Mucosa of descending colon (tissue), 3 donors: ENCODE measurements at regions not wholly inside any gene's neighbourhood (a gene's known extent, or its start where the extent isn't known, plus 50 kb on each side); places are given as distances from the start of the nearest gene placed in this dataset.

ENCODE experiments used
- ATAC-seq: fragments of 200-7000 bp; cut with Tn5 transposase; one replicate; pipeline ENCODE4 v1.9.1; 2020; ENCODE audit warnings: mild to moderate bottlenecking, moderate library complexity
- DNase-seq, 3 donors: peaks; one replicate each; pipeline ENCODE4 v3.0.0-alpha.2; 2020
- H3K36me3 ChIP-seq: fragments of 200-600 bp; one replicate; pipeline ENCODE4 v1.8.0; 2021; ENCODE audit warnings: low read depth, mild to moderate bottlenecking
- H3K4me1 ChIP-seq: fragments of 200-600 bp; one replicate; pipeline ENCODE4 v1.8.0; 2021; ENCODE audit warnings: low read depth, mild to moderate bottlenecking
- H3K4me3 ChIP-seq: fragments of 200-600 bp; one replicate; pipeline ENCODE4 v1.8.0; 2021; ENCODE audit warnings: mild to moderate bottlenecking
- H3K9me3 ChIP-seq: fragments of 200-600 bp; one replicate; pipeline ENCODE4 v1.8.0; 2021; ENCODE audit warnings: mild to moderate bottlenecking
- CTCF ChIP-seq: fragments of 200-600 bp; IDR thresholded peaks from one replicate; pipeline ENCODE4 v1.8.0; 2022; ENCODE audit warnings: antibody characterized with exemption, mild to moderate bottlenecking
- intact Hi-C, 2 donors: fragments of 100-400 bp; cut with DNase I in 1 of 2; cut with micrococcal nuclease in 1 of 2; formaldehyde crosslinking; loops; one replicate each; pipeline versions ENCODE4 v1.11.0 to v1.11.1; 2022; cut with DNase I, micrococcal nuclease
- donor health status: DM: no; HTN: no; CAD: no; lungs with moderate emphysema.
- donor health status: DM: no; HTN: no; CAD: no.
- donor health status: DM: no; HTN: yes; CAD: no.

DNA sequence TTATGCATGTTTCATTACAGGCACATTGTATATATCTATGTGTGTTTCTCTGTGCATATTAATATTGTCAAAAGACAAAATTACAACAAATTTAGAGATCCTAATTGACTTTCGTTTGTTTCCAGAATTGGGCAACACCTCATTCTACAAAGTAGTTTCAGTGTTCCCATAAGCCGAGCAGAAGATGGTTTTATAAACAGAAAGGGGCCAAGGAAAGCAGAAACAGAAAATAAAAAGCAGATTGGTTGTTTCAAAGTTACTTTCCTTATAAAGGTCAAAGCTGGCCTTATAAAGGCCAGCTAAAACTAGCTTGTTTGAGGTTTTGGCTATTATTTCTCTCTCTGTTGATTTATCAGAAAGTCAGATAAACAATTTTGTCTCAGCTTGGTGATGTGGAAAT lies 116.2 kb upstream of the FGGY start:
- H3K4me1 ChIP-seq, result no peaks in the 10 kb centered on the region
- DNase-seq, result no peak
- no peak for TF ChIP-seq CTCF
- intact Hi-C loops, result no loop called here
- no peak for ATAC-seq
- H3K36me3 ChIP-seq, result no peaks in the 10 kb centered on the region
- no peak overlapping the region for H3K4me3 ChIP-seq
- no peaks in the 10 kb centered on the region for H3K9me3 ChIP-seq

DNA sequence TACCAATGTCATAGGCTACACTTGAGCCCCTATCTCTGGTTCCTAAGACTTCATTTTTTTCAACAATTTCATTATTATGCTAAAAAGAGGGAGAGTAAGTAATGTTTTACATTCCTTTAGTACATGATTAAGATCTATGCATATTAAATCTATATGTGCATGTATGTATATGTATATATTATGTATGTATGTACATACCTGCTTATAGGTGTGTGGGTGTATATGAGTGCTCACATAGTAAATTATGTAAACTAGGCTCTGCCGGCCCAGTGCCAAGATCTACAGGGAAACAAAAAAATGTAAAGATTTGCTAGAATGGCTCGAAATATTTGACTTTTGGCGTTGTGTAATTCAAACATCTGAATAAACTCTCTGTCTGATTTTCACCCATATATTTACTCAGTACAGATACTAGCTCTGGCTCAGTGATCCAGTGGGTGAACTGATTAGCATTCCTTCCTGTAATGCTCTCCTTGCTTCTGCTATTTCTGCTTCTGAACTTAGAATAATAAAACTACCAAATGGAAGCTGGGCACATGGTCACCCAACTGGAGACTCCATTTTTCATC lies 113.1 kb upstream of the FGGY start:
- H3K4me3 ChIP-seq, result no peak overlapping the region
- ATAC-seq (no peak), DNase-seq (no peak)
- no peak for TF ChIP-seq CTCF
- no peaks in the 10 kb centered on the region for H3K4me1 ChIP-seq
- intact Hi-C loops, result no loop called here
- no peaks in the 10 kb centered on the region for H3K9me3 ChIP-seq
- no peaks in the 10 kb centered on the region for H3K36me3 ChIP-seq

- no peaks in the 10 kb centered on the region for H3K36me3 ChIP-seq
- intact Hi-C loops, result no loop called here
- H3K9me3 ChIP-seq, result no peaks in the 10 kb centered on the region
- TF ChIP-seq CTCF, result no peak
- H3K4me1 ChIP-seq, result no peaks in the 10 kb centered on the region
- DNase-seq, result no peak
- ATAC-seq, result no peak
- H3K4me3 ChIP-seq, result no peak overlapping the region
Measured at GRCh38 chr1:59184365-59184905, 112.5 kb upstream of the FGGY start.

- Histone ChIP-seq H3K4me1 (no peaks in the 10 kb centered on the region), H3K4me3 (no peak overlapping the region), H3K9me3 (no peaks in the 10 kb centered on the region), H3K36me3 (no peaks in the 10 kb centered on the region)
- no peak for TF ChIP-seq CTCF
- ATAC-seq (no peak), DNase-seq (no peak)
- intact Hi-C loops, result no loop called here
Measured at GRCh38 chr1:59185163-59185860, 111.6 kb upstream of the FGGY start.

- TF ChIP-seq CTCF, result no peak
- Histone ChIP-seq H3K9me3 (no peaks in the 10 kb centered on the region), H3K36me3 (no peaks in the 10 kb centered on the region), H3K4me3 (no peak overlapping the region), H3K4me1 (no peaks in the 10 kb centered on the region)
- no peak for DNase-seq
- intact Hi-C loops, result no loop called here
- peak; percentile 26 for ATAC-seq
Measured at GRCh38 chr1:59186656-59187055, 110.2 kb upstream of the FGGY start.
